Right cardiac atrium (tissue), 5 donors: ENCODE measurements at regions not wholly inside any gene's neighbourhood (a gene's known extent, or its start where the extent isn't known, plus 50 kb on each side); places are given as distances from the start of the nearest gene placed in this dataset.

Experiments
- ATAC-seq, 2 donors: fragments of 200-7000 bp; cut with Tn5 transposase; one replicate each; pipeline versions ENCODE4 v1.8.0 to v1.9.1; 2020; ENCODE audit warnings: moderate library complexity in 2 of 2, mild to moderate bottlenecking in 1 of 2
- DNase-seq, 3 donors: peaks; one replicate each; pipeline ENCODE4 v3.0.0-alpha.2; 2020
- H3K27ac ChIP-seq: one replicate; pipeline ENCODE4 v1.5.1; 2013; ENCODE audit warnings: mild to moderate bottlenecking, low read length, control low read depth, moderate library complexity
- H3K27me3 ChIP-seq: one replicate; pipeline ENCODE4 v1.6.1; 2013; ENCODE audit not compliant: control insufficient read depth, insufficient read depth
- H3K4me1 ChIP-seq: one replicate; pipeline ENCODE4 v1.6.1; 2013; ENCODE audit warnings: low read length; ENCODE audit not compliant: control insufficient read depth, insufficient read depth
- H3K4me3 ChIP-seq: one replicate; pipeline ENCODE4 v1.5.1; 2013; ENCODE audit warnings: low read length, control low read depth
- H3K9me3 ChIP-seq: one replicate; pipeline ENCODE4 v1.6.1; 2013; ENCODE audit warnings: low read length; ENCODE audit not compliant: control insufficient read depth
- WGBS: extraction: QIAGEN DNeasy Blood & Tissue Kit; methylation state at CpG from one replicate; pipeline ENCODE4 v1.1.7; 2013; 5-methylcytosine and 5-hydroxymethylcytosine counted together
- intact Hi-C, 4 donors: fragments of 100-400 bp; cut with DNase I; formaldehyde crosslinking; loops; one replicate each; pipeline versions ENCODE4 v1.11.0 to v1.14.0; 2022 to 2023
- donor health status: healthy with polysubstance abuse.
- donor health status: DM: no; HTN: yes; CAD: no.
- donor health status: DM: no; HTN: no; CAD: no.
- donor health status: DM: no; HTN: yes; CAD: no; lungs with severe emphysema.
- donor health status: DM: yes; HTN: yes; CAD: no.

GRCh38 chr2:13121096-13121495 lies 404.4 kb downstream of the TRIB2 start:
- no peak overlapping the region for H3K4me3 ChIP-seq
- intact Hi-C loops, result no loop called here
- H3K27ac ChIP-seq, result no peak overlapping the region
- WGBS, result 91% methylated on average over 6 of the region's 6 CpGs
- DNase-seq, result no peak
- H3K9me3 ChIP-seq, result no peaks in the 10 kb centered on the region
- no peaks in the 10 kb centered on the region for H3K4me1 ChIP-seq
- no peaks in the 10 kb centered on the region for H3K27me3 ChIP-seq
- ATAC-seq, result no peak

GRCh38 chr2:13128139-13128538 lies 411.4 kb downstream of the TRIB2 start:
- H3K27ac ChIP-seq, result no peak overlapping the region
- DNase-seq (no peak), ATAC-seq (no peak)
- no peak overlapping the region for H3K4me3 ChIP-seq
- H3K4me1 ChIP-seq, result no peaks in the 10 kb centered on the region
- intact Hi-C loops, result no loop called here
- WGBS, result 36% methylated on average over 1 of the region's 1 CpG
- H3K9me3 ChIP-seq, result no peaks in the 10 kb centered on the region
- H3K27me3 ChIP-seq, result no peaks in the 10 kb centered on the region

GRCh38 chr2:13135369-13135768 lies 418.6 kb downstream of the TRIB2 start:
- no peak overlapping the region for H3K4me3 ChIP-seq
- no peaks in the 10 kb centered on the region for H3K9me3 ChIP-seq
- no peaks in the 10 kb centered on the region for H3K4me1 ChIP-seq
- H3K27me3 ChIP-seq, result no peaks in the 10 kb centered on the region
- 76% methylated on average over 3 of the region's 3 CpGs for WGBS
- intact Hi-C loops, result no loop called here
- ATAC-seq (no peak), DNase-seq (no peak)
- no peak overlapping the region for H3K27ac ChIP-seq

- ATAC-seq (peak; percentile 33 to 71), DNase-seq (peak in 1 of 3 donors; percentile 24)
- Histone ChIP-seq H3K4me1 (no peaks in the 10 kb centered on the region), H3K27me3 (no peaks in the 10 kb centered on the region), H3K9me3 (no peaks in the 10 kb centered on the region), H3K4me3 (no peak overlapping the region), H3K27ac (no peak overlapping the region)
- intact Hi-C loops, result no loop called here
- 49% methylated on average over 1 of the region's 1 CpG for WGBS
These were observed 419.1 kb downstream of the TRIB2 start for GRCh38 chr2:13135856-13136255.

- intact Hi-C loops, result no loop called here
These were observed 420.9 kb downstream of the TRIB2 start for GRCh38 chr2:13137679-13138078.

GRCh38 chr2:13141315-13141714 lies 424.6 kb downstream of the TRIB2 start:
- Histone ChIP-seq H3K4me3 (no peak overlapping the region), H3K27ac (no peak overlapping the region), H3K4me1 (no peaks in the 10 kb centered on the region), H3K27me3 (no peaks in the 10 kb centered on the region), H3K9me3 (no peaks in the 10 kb centered on the region)
- intact Hi-C loops, result no loop called here
- DNase-seq (no peak), ATAC-seq (no peak)
- WGBS, result 81% methylated on average over 2 of the region's 2 CpGs

More at GRCh38 chr2:13137679-13138078, 420.9 kb downstream of the TRIB2 start:
- no peak for ATAC-seq
- Histone ChIP-seq H3K4me1 (no peaks in the 10 kb centered on the region), H3K27me3 (no peaks in the 10 kb centered on the region), H3K9me3 (no peaks in the 10 kb centered on the region), H3K27ac (no peak overlapping the region), H3K4me3 (no peak overlapping the region)
- 78% methylated on average over 3 of the region's 3 CpGs for WGBS
- DNase-seq, result no peak

- no peaks in the 10 kb centered on the region for H3K9me3 ChIP-seq
- DNase-seq, result no peak
- no peak overlapping the region for H3K4me3 ChIP-seq
- H3K27ac ChIP-seq, result no peak overlapping the region
- ATAC-seq, result no peak
- no peaks in the 10 kb centered on the region for H3K4me1 ChIP-seq
- no peaks in the 10 kb centered on the region for H3K27me3 ChIP-seq
- intact Hi-C loops, result no loop called here
- WGBS, result 17% methylated on average over 2 of the region's 2 CpGs
These were observed 426.7 kb downstream of the TRIB2 start for GRCh38 chr2:13143451-13143850.

- Histone ChIP-seq H3K27ac (no peak overlapping the region), H3K9me3 (no peaks in the 10 kb centered on the region), H3K4me1 (no peaks in the 10 kb centered on the region), H3K27me3 (no peaks in the 10 kb centered on the region), H3K4me3 (no peak overlapping the region)
- 46% methylated on average over 2 of the region's 2 CpGs for WGBS
- intact Hi-C loops, result no loop called here
- DNase-seq (no peak), ATAC-seq (no peak)
These were observed 440.2 kb downstream of the TRIB2 start for GRCh38 chr2:13156916-13157315.

GRCh38 chr2:13158466-13158865 lies 441.7 kb downstream of the TRIB2 start:
- DNase-seq (no peak), ATAC-seq (no peak)
- Histone ChIP-seq H3K27me3 (no peaks in the 10 kb centered on the region), H3K9me3 (no peaks in the 10 kb centered on the region), H3K4me3 (no peak overlapping the region), H3K4me1 (no peaks in the 10 kb centered on the region), H3K27ac (no peak overlapping the region)
- intact Hi-C loops, result no loop called here
- 74% methylated on average over 3 of the region's 3 CpGs for WGBS

GRCh38 chr2:13180729-13181128 lies 464.0 kb downstream of the TRIB2 start:
- WGBS, result 78% methylated on average over 1 of the region's 1 CpG
- ATAC-seq (no peak), DNase-seq (no peak)
- Histone ChIP-seq H3K4me1 (no peaks in the 10 kb centered on the region), H3K9me3 (no peaks in the 10 kb centered on the region), H3K27me3 (no peaks in the 10 kb centered on the region), H3K4me3 (no peak overlapping the region), H3K27ac (no peak overlapping the region)
- intact Hi-C loops, result no loop called here

GRCh38 chr2:13193075-13193474 lies 476.3 kb downstream of the TRIB2 start:
- Histone ChIP-seq H3K27me3 (no peaks in the 10 kb centered on the region), H3K4me3 (no peak overlapping the region), H3K4me1 (no peaks in the 10 kb centered on the region), H3K9me3 (no peaks in the 10 kb centered on the region), H3K27ac (no peak overlapping the region)
- 54% methylated on average over 4 of the region's 4 CpGs for WGBS
- ATAC-seq, result no peak
- no peak for DNase-seq
- intact Hi-C loops, result no loop called here

GRCh38 chr2:13193900-13194299 lies 477.2 kb downstream of the TRIB2 start:
- Histone ChIP-seq H3K27ac (no peak overlapping the region), H3K27me3 (no peaks in the 10 kb centered on the region), H3K9me3 (no peaks in the 10 kb centered on the region), H3K4me1 (no peaks in the 10 kb centered on the region), H3K4me3 (no peak overlapping the region)
- 4% methylated on average over 1 of the region's 1 CpG for WGBS
- DNase-seq (no peak), ATAC-seq (no peak)
- intact Hi-C loops, result no loop called here
